Left lobe of liver (tissue), 2 donors: ENCODE measurements at regions not wholly inside any gene's neighbourhood (a gene's known extent, or its start where the extent isn't known, plus 50 kb on each side); places are given as distances from the start of the nearest gene placed in this dataset.
"Not testable (repeated sequence)": the region's sequence is repeated elsewhere in the genome, so short reads cannot be mapped to it uniquely, and the experiment has no call there.

Source experiments
- ATAC-seq: fragments of 200-7000 bp; cut with Tn5 transposase; one replicate; pipeline ENCODE4 v1.9.1; 2020; ENCODE audit warnings: mild to moderate bottlenecking, moderate library complexity
- DNase-seq: peaks from one replicate; pipeline ENCODE4 v3.0.0-alpha.2; 2020; ENCODE audit warnings: low spot score
- donor health status: DM: no; HTN: no; CAD: no; lungs with moderate emphysema.
- donor health status: DM: no; HTN: yes; CAD: no.

DNA sequence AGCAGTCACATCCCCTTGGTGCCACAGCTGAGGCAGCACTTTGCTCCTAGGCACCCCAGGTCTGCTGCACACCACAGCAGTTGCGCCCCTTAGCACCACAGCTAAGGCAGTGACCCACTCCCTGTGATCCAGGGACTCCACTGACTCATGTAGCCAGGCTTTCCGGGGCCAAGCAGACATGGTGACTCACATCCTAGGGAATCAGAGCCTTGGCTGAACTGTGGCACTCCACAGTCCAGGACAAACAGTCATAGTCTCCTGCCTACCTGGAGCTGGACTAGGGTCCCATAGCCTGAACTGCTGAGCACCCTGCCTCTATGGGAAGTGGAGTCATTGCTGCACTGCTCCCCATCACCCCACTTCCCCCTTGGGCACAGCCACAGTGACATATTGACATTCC lies 338.7 kb downstream of the NPR3 start:
- DNase-seq (no peak), ATAC-seq (no peak)

DNA sequence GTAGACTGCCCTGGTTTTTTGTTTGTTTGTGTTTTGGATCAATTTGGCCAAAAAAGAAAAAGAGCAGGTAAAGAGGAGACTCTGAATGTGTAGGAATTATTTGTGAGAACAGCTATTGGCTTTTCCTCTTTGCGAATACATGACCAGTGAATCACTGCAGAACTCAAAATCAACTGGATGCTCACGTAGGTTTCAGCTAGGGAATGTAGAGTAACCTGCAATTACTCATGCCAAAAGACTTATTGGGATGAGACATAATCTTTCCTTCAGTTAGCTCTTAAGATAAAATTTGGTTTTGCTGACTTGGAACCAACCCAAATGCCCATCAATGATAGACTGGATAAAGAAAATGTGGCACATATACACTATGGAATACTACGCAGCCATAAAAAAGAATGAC lies 348.0 kb downstream of the NPR3 start:
- DNase-seq (no peak), ATAC-seq (no peak)

GRCh38 chr5:33065131-33065530 lies 354.0 kb downstream of the NPR3 start:
- no peak for DNase-seq
- ATAC-seq = no peak

- no peak for ATAC-seq
- no peak for DNase-seq
Measured at GRCh38 chr5:33067291-33067690, 356.2 kb downstream of the NPR3 start.

DNA sequence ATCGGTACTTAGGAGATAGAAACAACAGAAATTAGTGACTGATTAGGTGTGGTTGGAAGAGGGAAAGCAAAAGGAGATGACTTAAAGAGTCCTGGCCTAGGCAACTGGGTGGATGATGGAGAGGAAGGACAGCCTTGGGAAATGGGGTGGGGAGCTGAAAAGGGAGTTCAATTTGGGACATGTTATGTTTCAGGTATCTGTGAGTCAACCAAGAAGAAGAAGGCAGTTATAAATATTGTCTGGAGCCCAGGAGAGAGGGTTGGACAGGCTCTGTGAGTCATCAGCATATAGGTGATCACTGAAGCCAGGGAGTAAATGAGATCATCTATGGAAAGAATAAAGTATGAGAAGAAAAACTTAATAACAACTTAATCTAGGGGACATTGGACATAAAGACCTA lies 357.7 kb downstream of the NPR3 start:
- no peak for DNase-seq
- ATAC-seq = no peak

DNA sequence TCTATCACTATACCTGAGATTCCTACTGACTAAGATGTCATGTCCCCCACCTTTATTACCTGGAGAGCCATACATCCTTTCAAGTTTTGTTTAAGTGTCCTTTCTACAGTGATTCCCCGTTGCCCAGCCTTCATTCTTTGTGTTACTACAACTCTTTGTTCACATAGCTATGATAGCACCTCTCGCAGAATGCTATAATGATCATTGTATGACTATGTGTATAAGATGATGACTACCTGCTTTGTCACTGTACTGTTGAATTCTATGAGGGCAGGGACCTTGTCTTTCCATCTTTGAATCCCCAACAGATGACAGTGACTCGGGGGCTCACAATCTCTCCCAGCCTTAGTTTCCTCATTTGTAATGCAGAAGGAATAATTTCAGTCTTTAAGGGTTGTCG lies 361.2 kb downstream of the NPR3 start:
- DNase-seq = no peak
- no peak for ATAC-seq

DNA sequence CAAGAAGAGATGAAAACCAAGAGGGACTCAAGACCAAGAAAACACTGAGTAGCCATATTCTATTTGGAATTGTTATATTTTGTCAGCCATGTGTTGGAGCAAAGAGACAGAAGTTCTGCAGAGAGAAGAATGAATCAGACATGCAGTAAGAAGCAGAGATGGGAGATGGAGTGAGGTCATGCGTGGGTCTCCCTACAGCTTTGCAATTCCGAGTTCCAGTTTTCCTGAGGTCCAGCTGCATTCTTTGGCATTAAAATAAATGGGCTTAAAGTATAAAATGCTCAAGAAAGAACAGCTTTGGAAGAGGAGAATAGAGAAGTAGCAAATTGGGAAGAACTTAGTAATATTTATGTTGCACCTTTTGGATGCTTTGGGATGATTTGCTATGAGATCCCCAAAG lies 361.6 kb downstream of the NPR3 start:
- DNase-seq (no peak), ATAC-seq (no peak)

DNA sequence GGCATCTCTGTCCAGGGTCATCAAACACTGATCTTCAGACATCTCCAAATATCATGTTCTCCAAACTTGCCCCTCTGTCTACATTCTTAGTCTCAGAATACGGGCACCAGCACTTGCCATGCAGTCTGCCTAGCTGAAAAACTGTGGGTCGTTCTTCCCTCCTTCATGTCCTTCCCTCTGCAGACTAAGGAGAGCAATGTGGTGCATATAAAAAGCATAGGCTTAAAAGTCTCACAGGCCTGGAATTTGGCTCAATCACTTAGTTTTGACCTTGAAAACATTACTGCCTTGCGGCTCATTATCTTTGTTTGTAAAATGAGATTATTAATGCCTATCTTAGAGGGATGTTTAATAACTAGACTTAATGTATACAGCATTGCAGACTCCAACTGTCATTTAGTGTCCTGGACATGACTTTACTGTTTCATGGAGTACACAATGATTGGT lies 362.8 kb downstream of the NPR3 start:
- DNase-seq = no peak
- no peak for ATAC-seq

DNA sequence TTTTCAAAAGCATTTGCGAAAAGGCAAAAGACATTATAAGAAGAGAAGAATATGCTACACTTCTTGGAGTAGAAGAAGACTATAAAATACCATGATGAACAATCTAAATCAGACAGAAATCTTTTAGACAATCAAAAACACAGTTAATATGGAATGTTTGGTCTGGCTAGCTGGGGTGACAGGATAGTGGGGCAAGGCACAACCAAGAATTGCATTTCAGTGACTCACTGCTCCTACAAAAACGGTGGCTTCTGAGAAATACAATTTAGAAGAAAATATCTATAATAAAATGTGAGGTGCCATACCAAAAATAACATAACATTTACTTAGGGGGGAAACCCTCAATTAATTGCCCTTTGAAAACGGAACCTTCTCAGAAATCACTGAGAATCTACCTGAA lies 363.4 kb downstream of the NPR3 start:
- ATAC-seq (no peak), DNase-seq (no peak)

DNA sequence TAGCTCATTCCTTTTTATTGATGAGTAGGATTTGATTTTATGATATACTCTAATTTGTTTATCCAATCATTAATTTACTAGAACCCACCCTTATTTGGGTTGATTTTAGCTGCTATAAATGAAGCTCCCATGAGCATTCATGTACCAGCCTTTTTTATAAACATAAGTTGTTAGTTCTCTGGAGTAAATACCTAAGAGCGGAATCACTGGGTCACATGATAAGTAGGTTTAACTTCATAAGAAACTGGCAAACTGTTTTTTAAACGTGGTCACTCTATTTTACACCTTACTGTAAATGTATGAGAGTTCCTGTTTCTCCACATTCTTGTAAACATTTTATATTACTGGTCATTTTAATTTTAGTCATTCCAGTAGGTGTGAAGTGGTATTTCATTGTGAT lies 364.6 kb downstream of the NPR3 start:
- ATAC-seq (no peak), DNase-seq (no peak)

GRCh38 chr5:33079548-33079947 lies 361.2 kb upstream of the TARS1 start:
- DNase-seq (no peak), ATAC-seq (peak; percentile 29)

- DNase-seq = no peak
- ATAC-seq = no peak
Measured at GRCh38 chr5:33080287-33080686, 360.5 kb upstream of the TARS1 start.

GRCh38 chr5:33088176-33088575 lies 352.6 kb upstream of the TARS1 start:
- no peak for ATAC-seq
- DNase-seq = no peak

DNA sequence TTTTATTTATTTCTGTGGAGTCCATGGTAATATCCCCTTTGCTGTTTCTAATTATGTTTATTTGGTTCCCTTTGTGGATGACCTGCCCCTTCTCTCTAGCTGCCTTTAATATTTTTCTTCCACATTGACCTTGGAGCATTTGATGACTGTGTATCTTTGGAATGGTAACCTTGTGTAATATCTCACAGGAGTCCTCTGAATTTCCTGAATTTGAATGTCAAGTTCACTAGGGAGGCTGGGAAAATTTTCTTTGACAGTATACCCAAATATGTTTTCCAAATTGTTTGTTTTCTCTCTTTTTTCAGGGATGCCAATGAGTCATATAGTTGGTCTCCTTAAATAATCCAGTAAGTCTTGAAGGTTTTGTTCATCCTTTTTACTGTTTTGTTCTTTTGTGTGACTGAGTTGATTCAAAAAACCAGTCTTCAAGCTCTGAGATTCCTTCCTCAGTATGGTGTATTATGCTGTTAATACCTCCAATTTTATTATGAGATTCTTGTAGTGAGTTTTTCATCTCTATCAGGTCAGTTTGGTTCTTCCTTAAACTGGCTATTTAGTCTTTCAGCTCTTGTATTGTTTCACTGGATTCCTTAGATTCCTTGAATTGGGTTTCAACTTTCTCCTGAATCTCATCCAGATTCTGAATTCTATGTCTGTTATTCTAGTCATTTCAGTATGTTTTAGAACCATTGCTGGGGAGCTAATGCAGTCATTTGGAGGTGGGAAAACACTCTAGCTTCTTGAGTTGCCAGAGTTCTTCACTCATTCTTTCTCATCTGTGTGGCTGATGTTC lies 349.0 kb upstream of the TARS1 start:
- ATAC-seq = no peak

GRCh38 chr5:33092719-33093118 lies 348.0 kb upstream of the TARS1 start:
- DNase-seq (no peak), ATAC-seq (no peak)

More for the DNA sequence above, 349.0 kb upstream of the TARS1 start:
- DNase-seq = no peak

- ATAC-seq = no peak
Measured at GRCh38 chr5:33102551-33102950, 338.2 kb upstream of the TARS1 start.

GRCh38 chr5:33105521-33105941 lies 335.2 kb upstream of the TARS1 start:
- DNase-seq = no peak
- no peak for ATAC-seq

More at GRCh38 chr5:33102551-33102950, 338.2 kb upstream of the TARS1 start:
- no peak for DNase-seq

DNA sequence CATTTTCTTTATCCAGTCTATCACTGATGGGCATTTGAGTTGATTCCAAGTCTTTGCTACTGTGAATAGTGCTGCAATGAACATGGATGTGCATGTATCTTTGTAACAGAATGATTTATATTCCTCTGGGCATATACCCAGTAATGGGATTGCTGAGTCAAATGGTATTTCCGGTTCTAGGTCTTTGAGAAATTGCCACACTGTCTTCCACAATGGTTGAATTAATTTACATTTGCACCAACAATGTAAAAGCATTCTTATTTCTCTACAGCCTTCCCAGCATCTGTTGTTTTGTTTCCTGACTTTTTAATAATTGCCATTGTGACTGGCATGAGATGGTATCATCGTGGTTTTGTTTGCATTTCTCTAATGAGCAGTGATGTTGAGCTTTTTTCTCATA lies 330.3 kb upstream of the TARS1 start:
- DNase-seq, ATAC-seq: not testable (repeated sequence)

DNA sequence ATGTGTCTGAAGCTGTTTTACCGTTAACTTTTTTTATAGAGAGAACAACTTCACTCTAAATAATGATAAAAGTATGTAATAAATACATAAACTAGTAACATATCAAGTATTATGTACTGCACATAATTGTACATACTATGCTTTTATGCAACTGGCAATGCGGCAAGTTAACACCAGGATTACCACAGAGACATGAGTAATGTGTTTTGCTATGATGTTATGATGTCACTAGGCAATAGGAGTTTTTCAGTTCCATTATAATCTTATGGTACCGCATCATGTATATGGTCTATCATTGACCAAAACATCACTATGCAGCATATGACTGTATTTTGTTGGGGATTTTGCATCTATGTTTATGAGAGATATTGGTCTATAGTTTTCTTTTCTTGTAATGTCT lies 326.4 kb upstream of the TARS1 start:
- ATAC-seq (no peak), DNase-seq (no peak)

DNA sequence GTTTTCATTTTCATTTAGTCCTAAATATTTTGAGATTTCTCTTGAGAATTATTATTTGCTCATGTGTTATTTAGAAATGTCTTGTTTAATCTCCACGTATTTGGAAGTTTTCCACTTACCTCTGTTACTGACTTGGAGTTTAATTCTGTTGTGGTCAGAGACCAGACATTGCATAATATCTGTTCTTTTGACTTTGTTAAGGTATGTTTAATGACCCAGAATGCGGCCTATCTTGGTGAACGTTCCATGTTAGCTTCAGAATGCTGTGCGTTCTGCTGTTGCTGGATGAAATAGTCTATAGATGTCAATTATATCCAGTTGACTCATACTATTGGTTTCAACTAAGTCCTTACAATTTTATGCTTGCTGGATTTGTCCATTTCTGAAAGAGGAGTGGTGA lies 325.3 kb upstream of the TARS1 start:
- peak; percentile 50 for ATAC-seq
- no peak for DNase-seq

DNA sequence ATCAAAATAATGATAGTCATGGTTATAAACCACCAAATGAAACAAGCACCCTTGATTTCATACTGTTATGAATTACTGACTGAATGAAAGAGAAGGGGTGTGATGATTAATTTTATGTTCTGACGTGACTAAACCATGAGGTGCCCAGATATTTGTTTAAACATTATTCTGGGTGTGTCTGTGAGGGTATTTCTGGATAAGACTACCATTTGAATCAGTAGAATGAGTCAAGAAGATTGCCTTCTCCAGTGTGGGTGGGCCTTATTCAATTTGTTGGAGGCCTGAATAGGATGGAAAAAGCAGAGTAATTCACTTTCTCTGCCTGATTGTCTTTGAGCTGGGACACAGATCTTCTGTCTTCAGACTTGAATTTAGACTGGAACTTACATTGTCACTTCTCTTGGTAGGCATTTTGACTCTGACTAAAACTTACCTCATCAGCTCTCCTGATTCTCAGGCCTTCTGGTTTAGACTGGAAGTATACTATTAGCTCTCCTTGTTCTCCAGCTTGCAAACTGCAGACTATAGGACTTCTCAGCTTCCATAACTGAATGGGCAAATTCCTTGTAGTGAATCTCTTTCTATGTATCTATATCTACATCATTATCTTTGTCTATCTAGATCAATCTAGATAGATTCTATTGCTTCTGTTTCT lies 321.9 kb upstream of the TARS1 start:
- DNase-seq (no peak), ATAC-seq (no peak)

DNA sequence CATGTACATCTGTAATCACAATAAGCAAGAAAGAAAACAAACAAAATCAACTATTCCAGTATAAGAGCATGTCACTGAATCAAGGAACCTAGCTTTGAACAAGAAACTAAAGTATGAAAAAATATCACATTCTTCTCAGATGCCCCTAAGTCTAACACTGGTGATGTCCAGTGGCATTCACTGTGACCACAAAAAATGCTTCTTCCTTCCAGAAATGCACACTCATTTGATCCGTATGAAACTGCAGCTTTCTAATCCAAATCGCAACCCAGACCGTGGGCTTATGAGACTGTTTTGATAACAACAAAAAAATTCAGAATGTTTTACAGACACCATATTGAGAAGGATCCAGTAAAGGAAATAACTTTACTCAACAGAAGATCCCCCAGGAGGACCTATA lies 320.1 kb upstream of the TARS1 start:
- no peak for ATAC-seq

DNA sequence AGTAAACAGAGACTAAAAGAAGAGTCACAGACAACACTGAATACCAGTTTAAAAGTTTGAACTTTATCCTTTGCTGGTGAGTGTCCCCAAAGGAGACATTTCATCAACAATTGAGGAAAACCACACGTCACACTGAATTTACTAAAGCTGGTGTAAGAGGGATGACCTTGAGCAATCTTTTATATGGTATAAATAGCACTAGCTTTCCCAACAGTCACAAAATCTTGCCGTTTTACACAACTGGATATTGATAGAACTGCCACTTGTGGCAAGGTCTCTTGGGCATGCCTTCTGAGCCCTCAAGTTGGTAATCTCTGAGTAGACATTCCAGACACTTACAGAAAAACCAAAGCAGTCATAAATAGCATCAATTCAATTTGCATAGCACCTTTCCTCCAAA lies 311.5 kb upstream of the TARS1 start:
- ATAC-seq = no peak
- DNase-seq = no peak

More for the DNA sequence above, 320.1 kb upstream of the TARS1 start:
- DNase-seq = no peak
